ENCODE measurements at regions not wholly inside any gene's neighbourhood (a gene's known extent, or its start where the extent isn't known, plus 50 kb on each side); places are given as distances from the start of the nearest gene placed in this dataset.

DNA sequence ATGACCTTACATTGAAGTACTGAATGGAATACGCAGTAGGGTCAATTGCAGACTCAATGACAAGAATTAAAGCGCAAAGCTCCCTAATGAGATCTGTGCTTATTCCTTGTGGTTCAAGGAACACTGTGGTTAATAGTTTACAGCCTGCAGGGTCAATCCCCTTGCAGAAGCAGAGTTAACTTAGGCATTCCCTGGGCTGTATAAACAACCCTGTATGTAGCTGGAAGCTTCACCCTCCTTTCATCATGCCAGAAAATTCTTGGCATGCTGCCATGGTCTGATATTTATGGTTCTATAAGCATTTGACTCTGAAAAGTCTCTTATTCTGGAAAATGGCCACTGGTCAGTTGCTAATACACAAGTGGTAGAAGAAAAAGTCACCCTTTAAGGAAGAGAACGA lies 227.7 kb downstream of the NOVA1 start:
- Histone ChIP-seq H3K27ac (no peak overlapping the region), H3K4me3 (no peak overlapping the region), H3K27me3 (no peaks in the 10 kb centered on the region), H3K36me3 (no peaks in the 10 kb centered on the region), H3K9me3 (no peaks in the 10 kb centered on the region), H3K4me1 (no peaks in the 10 kb centered on the region)
- DNase-seq = no peak
- intact Hi-C loops (cut with DNase I; ENCODE audit: low total_unique reads) = no loop called here
- TF ChIP-seq POLR2A (IDR thresholded peaks at IDR 0.05) = no peak
- TF ChIP-seq, protein P1, sequence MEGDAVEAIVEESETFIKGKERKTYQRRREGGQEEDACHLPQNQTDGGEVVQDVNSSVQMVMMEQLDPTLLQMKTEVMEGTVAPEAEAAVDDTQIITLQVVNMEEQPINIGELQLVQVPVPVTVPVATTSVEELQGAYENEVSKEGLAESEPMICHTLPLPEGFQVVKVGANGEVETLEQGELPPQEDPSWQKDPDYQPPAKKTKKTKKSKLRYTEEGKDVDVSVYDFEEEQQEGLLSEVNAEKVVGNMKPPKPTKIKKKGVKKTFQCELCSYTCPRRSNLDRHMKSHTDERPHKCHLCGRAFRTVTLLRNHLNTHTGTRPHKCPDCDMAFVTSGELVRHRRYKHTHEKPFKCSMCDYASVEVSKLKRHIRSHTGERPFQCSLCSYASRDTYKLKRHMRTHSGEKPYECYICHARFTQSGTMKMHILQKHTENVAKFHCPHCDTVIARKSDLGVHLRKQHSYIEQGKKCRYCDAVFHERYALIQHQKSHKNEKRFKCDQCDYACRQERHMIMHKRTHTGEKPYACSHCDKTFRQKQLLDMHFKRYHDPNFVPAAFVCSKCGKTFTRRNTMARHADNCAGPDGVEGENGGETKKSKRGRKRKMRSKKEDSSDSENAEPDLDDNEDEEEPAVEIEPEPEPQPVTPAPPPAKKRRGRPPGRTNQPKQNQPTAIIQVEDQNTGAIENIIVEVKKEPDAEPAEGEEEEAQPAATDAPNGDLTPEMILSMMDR (IDR thresholded peaks at IDR 0.05) = no peak

DNA sequence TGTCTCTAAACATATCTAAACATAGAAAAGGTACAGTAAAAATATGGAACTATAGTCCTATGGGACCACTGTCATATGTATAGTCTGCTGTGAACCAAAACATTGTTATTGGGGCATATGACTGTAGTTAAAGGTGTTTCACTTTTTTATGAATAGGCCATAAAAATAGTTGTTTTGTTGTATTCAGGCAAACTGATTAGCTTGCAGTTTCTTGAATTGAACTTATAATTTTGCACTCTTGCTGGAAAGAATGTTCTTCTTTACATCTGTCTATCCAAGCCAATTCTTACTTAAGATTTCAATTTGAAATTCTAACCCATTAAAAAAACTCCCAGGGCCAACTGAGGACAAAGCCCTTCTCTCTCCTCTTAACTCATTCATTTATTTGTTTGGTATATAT lies 234.1 kb downstream of the NOVA1 start:
- no peak for TF ChIP-seq POLR2A (IDR thresholded peaks at IDR 0.05)
- TF ChIP-seq, protein P1 (IDR thresholded peaks at IDR 0.05) = no peak
- no peak overlapping the region for H3K27ac ChIP-seq
- no peak for DNase-seq
- no peaks in the 10 kb centered on the region for H3K9me3 ChIP-seq
- no peaks in the 10 kb centered on the region for H3K4me1 ChIP-seq
- H3K27me3 ChIP-seq = no peaks in the 10 kb centered on the region
- intact Hi-C loops (cut with DNase I; ENCODE audit: low total_unique reads) = no loop called here
- H3K4me3 ChIP-seq = no peak overlapping the region
- H3K36me3 ChIP-seq = no peaks in the 10 kb centered on the region

DNA sequence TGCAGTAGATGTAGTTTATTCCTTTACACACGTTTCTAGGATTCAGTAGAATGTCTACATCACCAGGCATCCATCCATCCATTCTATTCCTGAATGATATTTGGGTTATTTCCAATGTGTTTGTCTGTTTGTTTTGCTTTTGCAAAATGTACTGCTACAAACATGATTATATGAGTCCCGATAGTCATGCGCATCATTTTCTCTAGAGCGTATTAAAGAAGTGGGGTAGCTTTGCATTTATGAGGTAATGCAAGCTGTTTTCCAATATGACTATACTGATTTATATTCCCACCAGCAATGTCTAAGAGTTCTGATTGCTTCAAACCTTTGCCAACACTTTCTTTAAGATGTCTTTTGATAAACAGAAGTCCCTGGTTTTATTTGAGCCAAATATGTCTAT lies 253.2 kb downstream of the NOVA1 start:
- Histone ChIP-seq H3K9me3 (no peaks in the 10 kb centered on the region), H3K36me3 (no peaks in the 10 kb centered on the region), H3K27ac (no peak overlapping the region), H3K4me3 (no peak overlapping the region), H3K27me3 (no peaks in the 10 kb centered on the region), H3K4me1 (no peaks in the 10 kb centered on the region)
- intact Hi-C loops (cut with DNase I; ENCODE audit: low total_unique reads) = no loop called here
- TF ChIP-seq, protein P1 (IDR thresholded peaks at IDR 0.05) = no peak
- no peak for TF ChIP-seq POLR2A (IDR thresholded peaks at IDR 0.05)
- no peak for DNase-seq

DNA sequence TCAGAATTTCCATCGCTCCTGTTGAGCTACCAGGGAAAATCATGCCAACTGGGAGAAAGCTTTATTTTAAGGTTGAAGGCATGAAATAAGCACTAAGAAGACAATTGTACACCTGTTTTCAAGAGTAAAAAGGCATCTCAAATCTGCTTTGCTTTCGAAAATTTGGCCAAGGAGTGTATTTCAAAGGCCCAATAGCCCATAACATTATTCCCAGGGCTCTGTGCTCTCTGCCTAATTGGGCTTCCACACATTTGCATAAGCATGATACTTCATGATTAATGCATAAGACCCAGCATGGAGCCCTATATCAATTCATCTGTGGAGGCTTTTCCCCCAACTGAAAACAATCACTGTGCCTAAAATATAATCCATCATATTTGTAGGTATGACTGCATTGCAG lies 258.5 kb downstream of the NOVA1 start:
- intact Hi-C loops (cut with DNase I; ENCODE audit: low total_unique reads) = no loop called here
- TF ChIP-seq POLR2A (IDR thresholded peaks at IDR 0.05) = no peak
- TF ChIP-seq, protein P1 (IDR thresholded peaks at IDR 0.05) = no peak
- Histone ChIP-seq H3K4me3 (no peak overlapping the region), H3K36me3 (no peaks in the 10 kb centered on the region), H3K9me3 (no peaks in the 10 kb centered on the region), H3K4me1 (no peaks in the 10 kb centered on the region), H3K27me3 (no peaks in the 10 kb centered on the region), H3K27ac (no peak overlapping the region)
- DNase-seq = no peak

DNA sequence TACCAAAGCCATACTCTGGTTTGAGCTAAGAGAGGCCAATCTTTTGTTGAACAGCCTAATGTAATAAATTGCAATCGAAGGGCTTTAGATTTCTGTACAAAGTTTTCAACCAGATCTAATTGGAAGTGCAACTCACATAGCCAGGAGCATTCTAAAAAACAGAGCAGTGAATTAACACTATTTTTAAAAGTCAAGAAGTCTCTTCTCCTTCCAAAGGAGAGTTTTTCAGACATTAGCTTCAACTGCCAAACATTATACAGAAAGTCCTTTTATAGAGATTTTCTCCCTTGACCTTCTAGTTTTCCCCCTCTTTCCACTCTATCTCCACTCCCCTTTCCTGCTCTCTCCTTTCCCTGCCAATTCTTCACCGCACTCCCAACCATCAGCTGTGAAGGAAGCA lies 259.6 kb downstream of the NOVA1 start:
- no peaks in the 10 kb centered on the region for H3K36me3 ChIP-seq
- intact Hi-C loops (cut with DNase I; ENCODE audit: low total_unique reads) = no loop called here
- DNase-seq = no peak
- no peak for TF ChIP-seq POLR2A (IDR thresholded peaks at IDR 0.05)
- TF ChIP-seq, protein P1 (IDR thresholded peaks at IDR 0.05) = no peak
- H3K4me3 ChIP-seq = no peak overlapping the region
- H3K4me1 ChIP-seq = no peaks in the 10 kb centered on the region
- no peaks in the 10 kb centered on the region for H3K27me3 ChIP-seq
- no peak overlapping the region for H3K27ac ChIP-seq
- H3K9me3 ChIP-seq = no peaks in the 10 kb centered on the region
